ENCODE measurements at regions not wholly inside any gene's neighbourhood (a gene's known extent, or its start where the extent isn't known, plus 50 kb on each side); places are given as distances from the start of the nearest gene placed in this dataset.

DNA sequence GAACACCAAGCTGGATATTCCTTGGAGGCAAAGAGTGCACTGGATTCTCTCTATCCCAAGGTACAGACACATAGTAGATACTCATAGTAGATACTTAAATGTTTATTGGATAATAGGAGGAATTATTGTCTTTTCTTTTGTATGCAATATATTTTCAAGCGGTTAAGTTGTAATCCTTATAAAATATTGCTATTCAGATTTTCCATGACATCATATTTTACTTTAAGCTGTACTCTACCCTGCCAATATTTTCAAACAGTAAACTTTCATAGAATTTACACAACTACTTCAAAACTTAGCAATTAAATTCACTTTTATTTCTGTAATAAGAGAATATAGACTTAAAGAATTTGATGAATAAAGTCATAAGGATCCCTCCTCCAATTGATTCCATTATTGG lies 546.5 kb upstream of the CAMK1G start:
- Mint-ChIP-seq H3K27me3 (peaks cover 5 to 18% of the 10 kb centered on the region in 2 donors), H3K4me1 (ENCODE audit: low read depth in 2 of 2) (no peaks in the 10 kb centered on the region)
- DNase-seq (ENCODE audit: low spot score), result no peak

DNA sequence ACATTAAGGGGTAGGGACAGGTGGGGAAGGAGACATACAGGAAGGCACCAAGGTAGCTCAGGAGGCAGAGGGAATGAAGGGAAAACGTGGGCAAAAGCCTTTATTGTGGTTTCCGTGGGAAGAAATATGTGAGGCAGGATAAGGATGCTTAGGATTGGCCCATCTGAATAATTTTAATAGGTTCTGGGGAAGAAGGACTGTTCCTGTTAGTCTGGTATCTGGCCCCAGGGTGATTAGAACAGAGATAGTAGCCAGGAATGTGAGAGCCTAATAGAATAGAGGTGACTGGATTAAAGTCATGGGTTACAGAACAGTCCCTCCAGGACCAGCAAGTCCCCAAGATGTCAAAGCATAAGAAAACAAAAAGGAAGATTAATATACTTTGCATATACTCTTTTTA lies 545.2 kb upstream of the CAMK1G start:
- no peak overlapping the region for H3K4me3 Mint-ChIP-seq
- no peak for ATAC-seq
- H3K27ac Mint-ChIP-seq, result no peak overlapping the region
- peaks cover 3 to 10% of the 10 kb centered on the region in 2 donors for H3K27me3 Mint-ChIP-seq
- DNase-seq (ENCODE audit: low spot score), result no peak
- no peaks in the 10 kb centered on the region for H3K4me1 Mint-ChIP-seq (ENCODE audit: low read depth in 2 of 2)
- H3K36me3 Mint-ChIP-seq, result no peaks in the 10 kb centered on the region
- peaks cover 3% of the 10 kb centered on the region for H3K9me3 Mint-ChIP-seq

More for the DNA sequence above, 546.5 kb upstream of the CAMK1G start:
- ATAC-seq, result no peak
- Mint-ChIP-seq H3K36me3 (no peaks in the 10 kb centered on the region), H3K9me3 (peaks cover 7% of the 10 kb centered on the region), H3K4me3 (no peak overlapping the region), H3K27ac (no peak overlapping the region)

DNA sequence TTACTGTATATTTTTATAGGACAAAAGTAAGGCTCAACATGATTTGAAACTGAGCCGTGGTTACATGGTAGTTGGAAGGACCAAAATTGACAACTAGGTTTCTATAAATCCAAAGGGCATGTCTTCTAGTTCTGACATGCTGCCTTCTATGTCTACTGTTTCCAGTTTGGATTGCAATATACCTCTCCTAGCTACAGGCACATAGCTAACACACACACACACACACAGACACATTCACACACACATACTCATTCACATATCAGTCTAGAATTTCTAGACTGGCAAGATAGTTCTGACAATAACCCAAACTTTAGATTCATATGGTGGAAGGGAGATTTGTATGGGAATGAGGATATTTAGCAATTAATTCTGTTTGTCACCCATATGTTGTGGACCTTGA lies 544.8 kb upstream of the CAMK1G start:
- ATAC-seq (no peak), DNase-seq (ENCODE audit: low spot score) (no peak)
- peaks cover 3 to 6% of the 10 kb centered on the region in 2 donors for H3K27me3 Mint-ChIP-seq
- H3K4me3 Mint-ChIP-seq, result no peak overlapping the region
- H3K4me1 Mint-ChIP-seq (ENCODE audit: low read depth in 2 of 2), result no peaks in the 10 kb centered on the region
- H3K9me3 Mint-ChIP-seq, result peaks cover under 1% of the 10 kb centered on the region
- no peak overlapping the region for H3K27ac Mint-ChIP-seq
- H3K36me3 Mint-ChIP-seq, result no peaks in the 10 kb centered on the region

DNA sequence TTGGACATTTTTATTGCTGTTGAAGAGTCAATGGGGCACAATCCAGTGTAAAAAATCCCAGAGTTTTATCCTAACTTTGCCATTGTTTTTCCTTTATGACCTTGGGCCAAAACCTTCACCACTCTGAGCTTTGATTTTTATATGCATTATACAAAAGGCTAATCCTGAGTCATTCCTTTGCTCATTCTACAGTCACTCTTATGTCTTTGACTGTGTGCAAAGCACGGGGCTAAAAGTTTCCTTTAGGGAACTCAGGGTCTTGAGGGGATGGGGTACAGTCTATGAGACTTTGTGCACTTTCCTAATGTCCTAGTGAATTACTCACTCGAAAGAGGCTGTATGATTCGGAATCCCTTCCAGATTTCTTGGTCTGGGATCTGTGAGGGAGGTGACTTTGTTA lies 543.2 kb upstream of the CAMK1G start:
- Mint-ChIP-seq H3K4me3 (no peak overlapping the region), H3K9me3 (no peaks in the 10 kb centered on the region), H3K27me3 (peaks cover 3 to 13% of the 10 kb centered on the region in 2 donors), H3K36me3 (no peaks in the 10 kb centered on the region), H3K4me1 (ENCODE audit: low read depth in 2 of 2) (no peaks in the 10 kb centered on the region), H3K27ac (no peak overlapping the region)
- DNase-seq (ENCODE audit: low spot score) (no peak), ATAC-seq (no peak)

DNA sequence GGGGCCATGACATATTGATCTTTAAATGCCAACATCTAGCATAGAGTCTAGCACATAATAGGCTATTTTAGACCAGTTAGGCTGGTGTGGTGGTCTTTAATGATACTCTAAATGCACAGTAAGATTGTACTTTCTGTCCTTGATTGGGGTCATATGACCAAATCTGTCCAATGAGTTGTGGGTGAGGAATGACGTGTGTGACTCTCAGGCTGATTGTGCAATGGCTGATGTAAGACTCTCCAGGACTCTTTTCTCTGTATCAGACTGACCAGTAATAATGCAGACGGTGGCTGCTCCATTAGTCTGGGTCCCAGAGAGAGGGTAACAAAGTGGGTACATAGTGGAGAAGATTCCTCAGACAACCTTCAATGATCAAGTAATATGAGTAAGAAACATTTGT lies 541.6 kb upstream of the CAMK1G start:
- no peak overlapping the region for H3K27ac Mint-ChIP-seq
- H3K27me3 Mint-ChIP-seq, result peaks cover 0 to 14% of the 10 kb centered on the region in 2 donors
- no peaks in the 10 kb centered on the region for H3K9me3 Mint-ChIP-seq
- DNase-seq (ENCODE audit: low spot score) (no peak), ATAC-seq (no peak)
- H3K4me3 Mint-ChIP-seq, result no peak overlapping the region
- H3K36me3 Mint-ChIP-seq, result no peaks in the 10 kb centered on the region
- H3K4me1 Mint-ChIP-seq (ENCODE audit: low read depth in 2 of 2), result no peaks in the 10 kb centered on the region

DNA sequence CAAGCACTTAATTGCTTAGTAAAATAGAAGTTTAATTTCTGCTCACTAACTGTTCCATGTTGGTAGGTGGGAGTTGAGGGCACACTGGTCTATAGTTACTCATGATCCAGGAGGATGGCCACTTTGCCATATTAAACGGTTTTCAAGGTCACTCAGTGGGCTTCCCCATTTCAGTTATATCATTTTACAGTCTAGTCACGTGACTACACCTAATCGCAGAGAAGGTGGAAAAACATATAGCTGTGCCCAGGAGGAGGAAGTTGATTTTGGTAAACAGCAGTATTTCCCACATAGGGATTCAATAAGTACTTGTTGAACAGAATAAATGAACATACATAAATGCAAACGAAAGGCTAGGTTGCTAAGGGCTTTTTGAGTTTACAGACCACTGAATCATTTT lies 541.1 kb upstream of the CAMK1G start:
- Mint-ChIP-seq H3K36me3 (no peaks in the 10 kb centered on the region), H3K27me3 (peaks cover 0 to 14% of the 10 kb centered on the region in 2 donors), H3K4me1 (ENCODE audit: low read depth in 2 of 2) (no peaks in the 10 kb centered on the region), H3K4me3 (no peak overlapping the region), H3K9me3 (no peaks in the 10 kb centered on the region), H3K27ac (no peak overlapping the region)
- DNase-seq (ENCODE audit: low spot score) (no peak), ATAC-seq (no peak)

DNA sequence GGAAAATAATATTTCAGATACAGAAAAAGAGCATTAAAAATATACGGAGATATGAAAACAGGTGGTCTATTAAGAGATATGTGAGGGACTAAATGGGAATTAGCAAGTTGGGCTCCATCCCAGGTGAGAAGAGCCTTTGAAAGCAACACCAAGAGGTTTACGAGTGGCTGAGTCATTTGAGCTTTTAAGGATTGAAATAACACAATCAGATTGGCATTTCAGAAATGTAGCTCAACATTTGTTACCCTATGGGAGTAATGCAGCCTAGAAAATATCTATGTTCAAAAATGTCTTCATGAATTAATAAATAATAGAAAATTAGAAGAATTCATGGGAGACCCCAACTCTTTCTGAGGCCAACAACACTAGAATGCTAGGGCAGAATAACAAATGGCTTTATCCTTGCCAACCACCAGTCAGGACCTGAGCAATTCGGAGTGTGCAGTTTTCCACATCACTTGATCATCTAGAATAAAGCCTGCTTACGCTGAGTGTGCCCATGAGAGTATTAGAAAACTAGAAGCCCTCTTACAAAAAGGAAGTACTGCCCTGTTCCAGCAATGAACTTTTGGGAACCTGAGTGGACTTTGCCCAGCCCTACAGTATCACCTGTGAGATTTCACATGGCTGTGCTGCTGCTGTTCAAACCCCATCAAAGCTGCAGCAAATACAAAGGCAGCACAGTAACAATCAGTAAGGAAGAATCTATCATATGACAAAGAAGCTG lies 538.0 kb upstream of the CAMK1G start:
- Mint-ChIP-seq H3K36me3 (no peaks in the 10 kb centered on the region), H3K9me3 (no peaks in the 10 kb centered on the region), H3K4me3 (no peak overlapping the region), H3K27me3 (peaks cover 0 to 8% of the 10 kb centered on the region in 2 donors), H3K4me1 (ENCODE audit: low read depth in 2 of 2) (no peaks in the 10 kb centered on the region), H3K27ac (no peak overlapping the region)
- DNase-seq (ENCODE audit: low spot score) (no peak), ATAC-seq (no peak)

DNA sequence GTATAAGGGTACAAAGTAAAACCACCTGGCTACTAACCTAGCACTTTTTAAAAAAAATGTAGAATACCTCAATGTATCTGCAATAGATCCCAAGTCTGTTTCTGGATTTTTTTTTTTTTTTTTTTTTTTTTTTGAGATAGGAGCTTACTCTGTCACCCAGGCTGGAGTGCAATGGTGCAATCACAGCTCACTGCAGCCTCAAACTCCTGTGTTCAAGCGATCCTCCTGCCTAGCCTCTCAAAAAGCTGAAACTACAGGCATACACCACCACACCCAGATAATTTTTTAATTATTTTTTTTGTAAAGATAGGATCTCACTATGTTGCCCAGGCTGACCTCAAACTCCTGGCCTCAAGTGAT lies 537.5 kb upstream of the CAMK1G start:
- Mint-ChIP-seq H3K27ac (no peak overlapping the region), H3K27me3 (peaks cover 0 to 8% of the 10 kb centered on the region in 2 donors), H3K4me1 (ENCODE audit: low read depth in 2 of 2) (no peaks in the 10 kb centered on the region), H3K36me3 (no peaks in the 10 kb centered on the region), H3K9me3 (no peaks in the 10 kb centered on the region), H3K4me3 (no peak overlapping the region)
- ATAC-seq, result no peak
- DNase-seq (ENCODE audit: low spot score), result no peak

DNA sequence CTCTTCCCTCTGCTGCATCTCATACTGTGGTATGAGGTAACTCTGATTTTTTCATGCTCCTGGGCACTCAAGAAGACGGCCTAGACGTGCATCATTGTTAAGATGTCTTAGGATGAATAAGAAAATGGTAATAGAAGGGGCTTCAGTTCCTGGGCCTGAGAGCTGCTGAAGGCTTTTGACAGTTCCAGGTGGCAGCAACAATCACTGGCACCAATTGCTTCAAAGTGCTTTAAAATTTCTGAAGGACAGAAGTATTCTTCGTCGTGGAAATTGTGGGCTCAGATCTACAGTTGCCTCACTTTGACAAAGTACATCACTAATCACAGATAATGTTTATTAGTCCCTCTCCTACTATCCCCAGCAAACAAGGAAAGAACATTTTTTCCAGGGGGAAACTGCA lies 536.6 kb upstream of the CAMK1G start:
- H3K4me1 Mint-ChIP-seq (ENCODE audit: low read depth in 2 of 2), result no peaks in the 10 kb centered on the region
- no peaks in the 10 kb centered on the region for H3K9me3 Mint-ChIP-seq
- no peak overlapping the region for H3K27ac Mint-ChIP-seq
- H3K4me3 Mint-ChIP-seq, result no peak overlapping the region
- H3K27me3 Mint-ChIP-seq, result peaks cover 0 to 8% of the 10 kb centered on the region in 2 donors
- ATAC-seq (no peak), DNase-seq (ENCODE audit: low spot score) (no peak)
- no peaks in the 10 kb centered on the region for H3K36me3 Mint-ChIP-seq

DNA sequence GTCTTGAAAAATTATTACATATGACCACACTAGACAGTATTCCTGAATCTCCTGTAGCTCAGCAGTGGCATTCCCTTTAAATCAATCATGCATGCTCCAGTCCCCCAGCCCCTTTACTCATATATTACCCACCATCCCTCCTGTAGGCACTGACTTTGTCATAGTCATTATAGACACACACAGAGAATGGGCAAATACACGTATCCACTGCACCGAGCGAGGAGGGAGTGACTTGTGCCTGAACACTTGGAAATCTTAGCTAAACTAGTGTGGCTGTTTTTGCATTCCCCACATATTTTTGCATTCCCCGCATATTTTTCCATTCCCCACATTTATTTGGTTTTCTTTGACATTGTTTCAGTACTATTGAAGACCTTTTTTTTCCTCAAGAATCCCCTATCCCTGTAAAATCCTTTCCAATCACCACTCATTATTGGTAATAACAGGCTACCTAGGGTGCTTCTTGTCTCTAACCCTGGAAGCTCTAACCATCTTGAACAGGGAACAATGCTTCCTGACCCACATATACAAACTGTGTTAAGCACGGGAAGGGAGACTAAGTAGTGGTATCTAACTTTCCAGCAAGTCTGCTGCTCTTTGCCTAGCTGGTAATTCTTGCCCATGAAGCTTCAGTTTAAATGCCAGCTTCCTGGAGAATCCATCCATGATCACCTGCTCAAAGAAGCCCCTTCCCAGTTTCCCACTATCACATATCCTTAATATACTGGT lies 534.4 kb upstream of the CAMK1G start:
- Mint-ChIP-seq H3K4me3 (no peak overlapping the region), H3K4me1 (ENCODE audit: low read depth in 2 of 2) (no peaks in the 10 kb centered on the region), H3K27me3 (peaks cover 0 to 8% of the 10 kb centered on the region in 2 donors), H3K9me3 (peaks cover 10% of the 10 kb centered on the region), H3K27ac (no peak overlapping the region), H3K36me3 (no peaks in the 10 kb centered on the region)
- ATAC-seq (no peak), DNase-seq (ENCODE audit: low spot score) (no peak)

DNA sequence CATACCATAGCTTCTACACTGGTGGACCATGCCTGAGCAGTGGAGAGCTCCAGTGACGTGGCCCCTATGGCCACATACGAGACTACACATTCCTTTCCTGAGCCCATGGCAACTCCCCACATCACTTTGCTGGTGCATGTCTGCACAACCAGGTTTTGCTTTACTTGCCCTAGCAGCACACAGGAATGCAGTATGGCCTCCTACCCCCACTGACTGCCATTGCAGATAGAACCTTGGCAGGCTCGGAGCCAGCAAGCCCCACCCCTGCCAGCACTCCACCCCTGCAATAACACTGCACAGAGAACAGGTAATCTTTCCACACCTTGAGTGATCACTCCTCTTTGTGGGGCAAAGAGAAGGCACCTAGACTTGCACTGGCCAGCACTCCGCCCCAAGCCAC lies 531.9 kb upstream of the CAMK1G start:
- Mint-ChIP-seq H3K27me3 (no peaks in the 10 kb centered on the region), H3K9me3 (peaks cover 15% of the 10 kb centered on the region), H3K36me3 (no peaks in the 10 kb centered on the region), H3K4me3 (no peak overlapping the region), H3K27ac (no peak overlapping the region), H3K4me1 (ENCODE audit: low read depth in 2 of 2) (no peaks in the 10 kb centered on the region)
- DNase-seq (ENCODE audit: low spot score) (no peak), ATAC-seq (no peak)

DNA sequence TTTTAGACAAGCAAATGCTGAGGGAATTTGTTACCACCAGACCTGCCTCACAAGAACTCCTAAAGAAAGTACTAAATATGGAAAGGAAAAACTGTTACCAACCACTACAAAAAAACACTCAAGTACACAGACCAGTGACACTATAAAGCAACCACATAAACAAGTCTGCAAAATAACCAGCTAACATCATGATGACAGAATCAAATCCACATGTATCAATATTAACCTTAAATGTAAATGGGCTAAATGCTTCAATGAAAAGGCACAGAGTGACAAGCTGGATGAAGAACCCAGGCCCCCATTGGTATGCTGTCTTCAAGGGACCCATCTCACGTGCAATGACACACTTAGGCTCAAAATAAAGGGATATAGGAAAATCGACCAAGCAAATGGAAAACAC lies 529.9 kb upstream of the CAMK1G start:
- no peak overlapping the region for H3K4me3 Mint-ChIP-seq
- ATAC-seq (no peak), DNase-seq (ENCODE audit: low spot score) (no peak)
- no peaks in the 10 kb centered on the region for H3K27me3 Mint-ChIP-seq
- no peak overlapping the region for H3K27ac Mint-ChIP-seq
- H3K4me1 Mint-ChIP-seq (ENCODE audit: low read depth in 2 of 2), result no peaks in the 10 kb centered on the region
- H3K9me3 Mint-ChIP-seq, result peaks cover 15% of the 10 kb centered on the region
- H3K36me3 Mint-ChIP-seq, result no peaks in the 10 kb centered on the region

DNA sequence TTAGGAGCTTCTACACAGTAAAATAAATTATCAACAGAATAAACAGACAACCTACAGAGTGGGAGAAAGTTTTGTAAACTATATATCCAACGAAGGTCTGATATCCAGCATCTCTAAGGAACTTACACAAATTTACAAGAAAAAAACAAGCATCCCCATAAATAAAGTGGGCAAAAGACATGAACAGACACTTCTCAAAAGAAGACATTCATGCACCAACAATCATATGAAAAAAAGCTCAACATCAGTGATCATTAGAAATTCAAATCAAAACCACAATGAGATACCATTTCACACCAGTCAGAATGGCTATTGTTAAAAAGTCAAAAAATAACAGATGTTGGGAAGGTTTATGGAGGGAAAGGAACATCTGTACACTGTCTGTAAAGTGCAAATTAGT lies 526.4 kb upstream of the CAMK1G start:
- Mint-ChIP-seq H3K9me3 (peaks cover 18% of the 10 kb centered on the region), H3K27ac (no peak overlapping the region), H3K4me3 (no peak overlapping the region), H3K27me3 (no peaks in the 10 kb centered on the region), H3K36me3 (no peaks in the 10 kb centered on the region), H3K4me1 (ENCODE audit: low read depth in 2 of 2) (no peaks in the 10 kb centered on the region)
- DNase-seq (ENCODE audit: low spot score), result no peak
- ATAC-seq, result no peak

DNA sequence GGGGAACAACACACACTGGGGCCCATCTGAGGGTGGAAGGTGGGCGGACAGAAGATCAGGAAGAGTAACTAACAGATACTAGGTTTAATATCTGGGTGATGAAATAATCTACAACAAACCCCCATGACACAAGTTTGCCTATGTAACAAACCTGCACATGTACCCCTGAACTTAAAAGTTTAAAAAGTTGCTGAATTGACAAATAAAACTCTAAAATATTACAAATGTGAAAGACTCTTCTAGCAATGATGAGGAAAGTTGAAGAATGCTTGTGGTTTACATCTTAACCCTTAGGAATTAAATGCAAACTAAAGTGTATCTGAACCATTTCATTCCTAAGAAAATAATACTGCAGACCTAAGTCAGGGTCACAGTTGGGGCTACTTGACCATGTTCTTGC lies 525.6 kb upstream of the CAMK1G start:
- no peak for ATAC-seq
- Mint-ChIP-seq H3K4me1 (ENCODE audit: low read depth in 2 of 2) (no peaks in the 10 kb centered on the region), H3K27me3 (no peaks in the 10 kb centered on the region), H3K36me3 (no peaks in the 10 kb centered on the region), H3K27ac (no peak overlapping the region), H3K9me3 (peaks cover 13% of the 10 kb centered on the region), H3K4me3 (no peak overlapping the region)
- no peak for DNase-seq (ENCODE audit: low spot score)

Measured in natural killer cell treated with Interleukin-12 subunit alpha and Interleukin-12 subunit beta and Interleukin-15 and Interleukin-18, amount 100 ng/mL, for 72 hours (primary cell).